ENCODE measurements at regions not wholly inside any gene's neighbourhood (a gene's known extent, or its start where the extent isn't known, plus 50 kb on each side); places are given as distances from the start of the nearest gene placed in this dataset.
"Not testable (repeated sequence)": the region's sequence is repeated elsewhere in the genome, so short reads cannot be mapped to it uniquely, and the experiment has no call there.

DNA sequence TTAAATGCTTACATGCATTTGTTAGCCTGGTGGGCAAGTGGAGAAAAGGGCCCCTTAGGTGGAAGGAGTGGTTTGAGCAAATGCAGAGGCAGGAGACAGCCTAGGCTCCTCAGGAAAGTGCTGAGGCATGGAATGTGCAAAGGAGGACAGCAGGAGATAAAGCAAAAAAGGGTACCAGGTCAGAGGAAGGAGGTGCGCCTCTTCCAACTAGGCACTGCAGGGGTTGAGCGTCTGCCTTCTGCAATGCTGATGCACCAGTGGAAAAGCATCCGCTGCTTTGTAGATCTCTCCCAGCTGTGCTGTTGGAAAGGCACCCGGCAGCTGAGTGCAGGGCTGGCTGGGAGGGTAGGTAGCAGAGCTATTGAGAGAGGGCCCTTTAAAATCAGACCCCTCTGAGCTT lies 287.0 kb upstream of the XYLT1 start:
- Histone ChIP-seq H3K4me3 (ENCODE audit: low read depth in 1 of 2, low read length in 2 of 2) (no peak overlapping the region), H3K4me1 (ENCODE audit: control insufficient read depth in 1 of 2, insufficient read depth in 2 of 2, low read length in 2 of 2) (no peaks in the 10 kb centered on the region)

DNA sequence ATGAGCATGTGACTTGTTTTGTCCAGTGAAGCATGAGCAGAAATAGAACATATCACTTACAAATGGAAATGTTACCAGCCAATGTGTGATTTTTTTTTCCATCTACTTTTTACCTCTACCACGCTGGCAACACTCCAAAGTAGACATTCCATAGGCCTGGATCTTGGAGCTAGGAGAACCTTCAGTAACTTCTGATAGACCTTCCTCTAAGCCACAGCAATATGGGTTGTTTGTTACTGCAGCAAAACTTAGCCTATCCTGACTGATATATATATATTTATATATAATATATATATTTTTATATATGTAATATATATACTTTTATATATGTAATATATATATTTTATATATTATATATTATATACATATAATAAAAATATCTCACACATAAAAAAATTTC lies 284.4 kb upstream of the XYLT1 start:
- no peaks in the 10 kb centered on the region for H3K36me3 ChIP-seq (ENCODE audit: control insufficient read depth in 1 of 2, insufficient read depth in 2 of 2, low read length in 2 of 2)
- no peaks in the 10 kb centered on the region for H3K27me3 ChIP-seq (ENCODE audit: low read depth, low read length)
- no peak overlapping the region for H3K4me3 ChIP-seq (ENCODE audit: low read depth in 1 of 2, low read length in 2 of 2)
- no peaks in the 10 kb centered on the region for H3K4me1 ChIP-seq (ENCODE audit: control insufficient read depth in 1 of 2, insufficient read depth in 2 of 2, low read length in 2 of 2)
- H3K9me3 ChIP-seq (ENCODE audit: control insufficient read depth in 1 of 2, low read length in 2 of 2) = peaks cover 0 to 3% of the 10 kb centered on the region in 2 donors
- no peak overlapping the region for H3K27ac ChIP-seq (ENCODE audit: low read length)

More for the DNA sequence above, 287.0 kb upstream of the XYLT1 start:
- Histone ChIP-seq H3K36me3 (ENCODE audit: control insufficient read depth in 1 of 2, insufficient read depth in 2 of 2, low read length in 2 of 2) (no peaks in the 10 kb centered on the region), H3K9me3 (ENCODE audit: control insufficient read depth in 1 of 2, low read length in 2 of 2) (peaks cover 0 to 3% of the 10 kb centered on the region in 2 donors), H3K27ac (ENCODE audit: low read length) (no peak overlapping the region), H3K27me3 (ENCODE audit: low read depth, low read length) (no peaks in the 10 kb centered on the region)

DNA sequence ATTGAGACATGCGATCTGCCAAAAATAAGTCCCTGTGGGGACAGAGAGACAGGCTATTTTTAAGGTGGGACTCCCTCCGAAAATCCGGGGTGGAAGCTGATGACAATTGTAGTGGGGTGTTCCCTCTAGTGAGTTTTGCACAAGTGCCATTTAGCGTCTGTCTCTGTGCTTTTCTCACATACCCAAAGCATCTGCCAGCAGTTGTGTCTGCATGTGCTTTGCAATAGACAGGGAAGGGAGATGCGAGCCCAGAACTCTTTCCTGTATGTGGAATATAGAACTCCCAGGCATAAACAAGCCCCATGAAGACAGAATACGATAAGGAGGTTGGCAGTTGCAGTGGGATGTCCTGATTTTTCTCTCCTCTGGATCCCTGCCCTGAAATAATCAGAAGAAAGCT lies 282.7 kb upstream of the XYLT1 start:
- H3K36me3 ChIP-seq (ENCODE audit: control insufficient read depth in 1 of 2, insufficient read depth in 2 of 2, low read length in 2 of 2) = no peaks in the 10 kb centered on the region
- no peak overlapping the region for H3K27ac ChIP-seq (ENCODE audit: low read length)
- H3K9me3 ChIP-seq (ENCODE audit: control insufficient read depth in 1 of 2, low read length in 2 of 2) = peaks cover 0 to 3% of the 10 kb centered on the region in 2 donors
- H3K4me1 ChIP-seq (ENCODE audit: control insufficient read depth in 1 of 2, insufficient read depth in 2 of 2, low read length in 2 of 2) = no peaks in the 10 kb centered on the region
- H3K4me3 ChIP-seq (ENCODE audit: low read depth in 1 of 2, low read length in 2 of 2) = no peak overlapping the region
- H3K27me3 ChIP-seq (ENCODE audit: low read depth, low read length) = no peaks in the 10 kb centered on the region

DNA sequence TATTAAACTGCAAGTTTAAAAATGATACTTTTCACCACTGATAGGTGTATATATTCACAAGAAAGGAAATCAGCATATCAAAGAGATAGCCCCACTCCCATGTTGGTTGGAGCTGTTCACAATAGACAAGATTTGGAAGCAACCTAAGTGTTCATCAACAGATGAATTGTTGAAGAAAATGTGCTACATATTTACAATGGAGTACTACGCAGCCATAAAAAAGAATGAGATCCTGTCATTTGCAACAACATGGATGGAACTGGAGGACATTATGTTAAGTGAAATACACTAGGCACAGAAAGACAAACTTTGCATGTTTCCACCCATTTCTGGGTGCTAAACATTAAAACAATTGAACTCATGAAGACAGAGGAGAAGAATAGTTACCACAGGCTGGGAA lies 278.9 kb upstream of the XYLT1 start:
- H3K4me3 ChIP-seq (ENCODE audit: low read depth in 1 of 2, low read length in 2 of 2) = no peak overlapping the region
- H3K27me3 ChIP-seq (ENCODE audit: low read depth, low read length) = no peaks in the 10 kb centered on the region
- no peak overlapping the region for H3K27ac ChIP-seq (ENCODE audit: low read length)
- no peaks in the 10 kb centered on the region for H3K9me3 ChIP-seq (ENCODE audit: control insufficient read depth in 1 of 2, low read length in 2 of 2)
- H3K4me1 ChIP-seq (ENCODE audit: control insufficient read depth in 1 of 2, insufficient read depth in 2 of 2, low read length in 2 of 2) = no peaks in the 10 kb centered on the region
- no peaks in the 10 kb centered on the region for H3K36me3 ChIP-seq (ENCODE audit: control insufficient read depth in 1 of 2, insufficient read depth in 2 of 2, low read length in 2 of 2)

DNA sequence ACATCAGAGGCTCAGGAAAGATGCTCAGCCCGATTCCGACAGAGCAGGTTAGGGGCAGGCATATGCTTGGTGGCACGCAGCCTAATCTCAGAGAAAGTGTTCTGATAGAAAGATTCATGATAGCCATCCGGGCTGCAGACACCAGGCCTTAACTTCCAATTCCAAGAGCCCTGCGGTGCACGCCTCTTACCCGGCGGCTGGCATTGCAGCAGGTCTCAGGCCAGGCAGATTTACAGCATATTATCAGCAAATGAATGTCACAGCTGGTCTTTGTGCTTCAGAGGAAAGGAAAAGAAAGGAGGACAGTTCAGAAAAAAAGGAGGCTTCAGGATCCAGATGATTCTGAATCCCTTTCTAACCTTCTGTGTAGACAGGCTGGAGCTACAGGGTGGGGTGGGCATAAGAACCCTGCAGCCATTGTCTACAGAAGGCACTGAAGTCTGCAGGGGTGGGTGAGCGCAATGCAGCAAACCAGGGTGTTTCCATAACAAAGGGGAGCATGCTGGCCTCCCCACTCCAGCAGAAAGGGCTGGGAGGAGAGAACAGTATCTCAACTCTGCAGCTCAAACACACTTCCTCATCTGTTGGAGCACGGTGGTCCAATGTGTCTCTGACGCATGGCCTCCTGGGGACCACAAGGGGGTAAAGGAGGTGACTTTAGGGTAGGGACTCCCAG lies 277.4 kb upstream of the XYLT1 start:
- H3K27ac ChIP-seq (ENCODE audit: low read length) = no peak overlapping the region

DNA sequence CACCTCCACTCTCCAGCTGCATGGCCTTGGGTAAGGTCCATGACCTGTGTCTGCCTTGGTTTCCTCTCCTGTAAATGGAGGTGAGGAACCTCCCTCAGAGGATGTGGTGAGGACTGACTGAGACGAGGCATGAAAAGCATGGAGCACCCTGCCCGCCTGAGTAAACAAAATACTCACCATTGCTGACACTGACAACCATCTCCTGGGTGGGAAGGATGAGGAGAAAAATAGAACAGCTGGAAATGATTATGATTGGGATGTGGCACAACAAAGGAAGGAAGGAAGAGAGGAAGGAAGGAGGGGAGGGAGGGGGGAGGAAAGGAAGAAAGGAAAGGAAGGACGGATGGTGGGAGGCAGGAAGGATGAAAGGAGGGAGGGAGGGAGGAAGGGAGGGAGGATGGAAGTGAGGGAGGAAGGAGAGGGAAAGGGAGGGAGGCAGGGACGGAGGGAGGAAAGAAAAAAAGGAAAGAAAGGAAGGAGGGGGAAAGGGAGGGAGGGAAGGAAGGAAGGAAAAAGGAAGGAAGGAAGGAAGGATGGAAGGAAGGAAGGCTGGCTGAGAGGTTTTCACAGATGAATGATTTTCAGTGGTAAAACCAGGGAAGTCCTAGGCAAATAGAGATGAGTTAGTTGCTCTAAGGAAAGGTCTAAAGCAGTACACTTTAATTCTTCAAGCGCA lies 276.5 kb upstream of the XYLT1 start:
- Histone ChIP-seq H3K36me3 (ENCODE audit: control insufficient read depth in 1 of 2, insufficient read depth in 2 of 2, low read length in 2 of 2) (no peaks in the 10 kb centered on the region), H3K27ac (ENCODE audit: low read length) (no peak overlapping the region), H3K4me1 (ENCODE audit: control insufficient read depth in 1 of 2, insufficient read depth in 2 of 2, low read length in 2 of 2) (no peaks in the 10 kb centered on the region), H3K4me3 (ENCODE audit: low read depth in 1 of 2, low read length in 2 of 2) (no peak overlapping the region), H3K27me3 (ENCODE audit: low read depth, low read length) (no peaks in the 10 kb centered on the region), H3K9me3 (ENCODE audit: control insufficient read depth in 1 of 2, low read length in 2 of 2) (no peaks in the 10 kb centered on the region)

More for the DNA sequence above, 277.4 kb upstream of the XYLT1 start:
- no peak overlapping the region for H3K4me3 ChIP-seq (ENCODE audit: low read depth in 1 of 2, low read length in 2 of 2)
- no peaks in the 10 kb centered on the region for H3K9me3 ChIP-seq (ENCODE audit: control insufficient read depth in 1 of 2, low read length in 2 of 2)
- H3K27me3 ChIP-seq (ENCODE audit: low read depth, low read length) = no peaks in the 10 kb centered on the region
- no peaks in the 10 kb centered on the region for H3K4me1 ChIP-seq (ENCODE audit: control insufficient read depth in 1 of 2, insufficient read depth in 2 of 2, low read length in 2 of 2)
- no peaks in the 10 kb centered on the region for H3K36me3 ChIP-seq (ENCODE audit: control insufficient read depth in 1 of 2, insufficient read depth in 2 of 2, low read length in 2 of 2)

DNA sequence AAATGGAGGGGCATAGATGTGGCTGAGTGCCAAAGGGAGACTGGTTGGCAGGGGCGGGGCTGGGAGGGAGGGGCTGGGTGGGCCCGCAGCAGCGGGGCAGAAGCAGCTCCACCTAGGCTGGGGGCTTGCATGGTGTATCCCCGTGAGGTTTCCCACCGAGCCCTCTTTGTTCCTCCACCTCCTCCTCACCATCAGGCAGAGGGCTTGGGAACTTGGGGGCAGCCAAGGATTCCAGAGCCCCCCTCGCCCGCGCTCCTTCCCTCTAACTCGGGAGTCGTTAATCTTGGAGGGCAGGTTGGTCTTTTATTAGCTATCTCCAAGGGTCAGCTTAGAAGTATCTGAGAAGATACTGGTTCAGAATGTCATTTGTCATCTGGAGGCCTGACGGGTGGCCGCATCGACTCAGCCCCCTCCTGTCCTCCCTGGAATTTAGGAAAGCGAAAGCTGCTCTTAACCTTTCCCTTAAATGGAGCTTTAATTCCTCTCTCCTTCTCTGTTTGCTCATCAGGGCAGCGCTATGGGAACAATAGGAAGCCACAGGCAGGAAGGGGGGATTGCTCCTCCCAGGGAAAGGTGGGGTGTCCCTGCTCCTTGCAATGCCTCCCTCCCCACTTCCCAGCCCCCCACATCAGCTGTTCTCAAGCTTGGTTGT lies 274.3 kb upstream of the XYLT1 start:
- no peaks in the 10 kb centered on the region for H3K27me3 ChIP-seq (ENCODE audit: low read depth, low read length)

DNA sequence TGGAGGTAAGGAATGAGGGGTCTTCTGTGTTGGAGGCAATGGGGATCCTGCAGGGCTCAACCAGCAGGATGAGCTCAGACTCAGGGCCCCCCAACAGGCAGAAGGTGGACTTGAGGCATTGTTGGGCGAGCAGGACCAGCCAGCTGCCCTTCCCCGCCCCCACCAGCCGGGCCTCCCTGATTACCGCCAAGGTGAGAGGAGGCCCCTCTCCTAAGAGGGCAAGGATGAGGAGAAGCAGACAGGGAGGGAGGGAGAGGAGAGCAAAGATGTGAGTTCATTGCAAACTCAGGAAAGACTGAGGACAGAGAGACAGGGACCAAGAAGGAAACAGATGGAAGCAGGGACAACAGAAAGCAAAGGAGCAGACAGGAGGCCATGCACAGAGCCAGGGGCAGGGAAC lies 272.8 kb upstream of the XYLT1 start:
- no peak overlapping the region for H3K27ac ChIP-seq (ENCODE audit: low read length)
- H3K9me3 ChIP-seq (ENCODE audit: control insufficient read depth in 1 of 2, low read length in 2 of 2) = no peaks in the 10 kb centered on the region
- no peaks in the 10 kb centered on the region for H3K4me1 ChIP-seq (ENCODE audit: control insufficient read depth in 1 of 2, insufficient read depth in 2 of 2, low read length in 2 of 2)
- H3K27me3 ChIP-seq (ENCODE audit: low read depth, low read length) = no peaks in the 10 kb centered on the region
- no peaks in the 10 kb centered on the region for H3K36me3 ChIP-seq (ENCODE audit: control insufficient read depth in 1 of 2, insufficient read depth in 2 of 2, low read length in 2 of 2)
- H3K4me3 ChIP-seq (ENCODE audit: low read depth in 1 of 2, low read length in 2 of 2) = no peak overlapping the region

More for the DNA sequence above, 274.3 kb upstream of the XYLT1 start:
- no peaks in the 10 kb centered on the region for H3K9me3 ChIP-seq (ENCODE audit: control insufficient read depth in 1 of 2, low read length in 2 of 2)
- H3K36me3 ChIP-seq (ENCODE audit: control insufficient read depth in 1 of 2, insufficient read depth in 2 of 2, low read length in 2 of 2) = no peaks in the 10 kb centered on the region
- H3K27ac ChIP-seq (ENCODE audit: low read length) = peak overlapping the region; percentile 10
- no peaks in the 10 kb centered on the region for H3K4me1 ChIP-seq (ENCODE audit: control insufficient read depth in 1 of 2, insufficient read depth in 2 of 2, low read length in 2 of 2)
- peak overlapping the region in 1 of 2 donors; percentile 25 for H3K4me3 ChIP-seq (ENCODE audit: low read depth in 1 of 2, low read length in 2 of 2)

DNA sequence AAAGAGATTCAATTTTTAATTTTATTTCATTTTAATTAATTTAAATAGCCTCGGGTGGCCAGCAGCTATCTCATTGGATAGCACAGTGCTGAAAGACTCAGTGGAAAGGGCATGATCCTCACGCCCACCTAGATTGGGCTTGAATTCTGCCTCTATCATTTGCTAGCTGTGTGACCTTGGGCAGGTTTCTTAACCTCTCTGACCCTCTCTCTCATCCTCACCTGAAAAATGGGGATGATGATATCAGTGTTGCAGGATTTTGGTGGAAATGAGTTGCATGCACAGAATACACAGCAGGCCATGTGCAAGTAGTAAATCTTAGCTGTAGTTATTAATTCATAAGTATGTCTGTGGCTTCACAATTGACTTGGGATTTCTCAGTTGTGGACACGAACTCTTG lies 272.4 kb upstream of the XYLT1 start:
- no peak overlapping the region for H3K27ac ChIP-seq (ENCODE audit: low read length)
- no peak overlapping the region for H3K4me3 ChIP-seq (ENCODE audit: low read depth in 1 of 2, low read length in 2 of 2)
- no peaks in the 10 kb centered on the region for H3K36me3 ChIP-seq (ENCODE audit: control insufficient read depth in 1 of 2, insufficient read depth in 2 of 2, low read length in 2 of 2)
- no peaks in the 10 kb centered on the region for H3K27me3 ChIP-seq (ENCODE audit: low read depth, low read length)
- H3K4me1 ChIP-seq (ENCODE audit: control insufficient read depth in 1 of 2, insufficient read depth in 2 of 2, low read length in 2 of 2) = no peaks in the 10 kb centered on the region
- H3K9me3 ChIP-seq (ENCODE audit: control insufficient read depth in 1 of 2, low read length in 2 of 2) = no peaks in the 10 kb centered on the region

DNA sequence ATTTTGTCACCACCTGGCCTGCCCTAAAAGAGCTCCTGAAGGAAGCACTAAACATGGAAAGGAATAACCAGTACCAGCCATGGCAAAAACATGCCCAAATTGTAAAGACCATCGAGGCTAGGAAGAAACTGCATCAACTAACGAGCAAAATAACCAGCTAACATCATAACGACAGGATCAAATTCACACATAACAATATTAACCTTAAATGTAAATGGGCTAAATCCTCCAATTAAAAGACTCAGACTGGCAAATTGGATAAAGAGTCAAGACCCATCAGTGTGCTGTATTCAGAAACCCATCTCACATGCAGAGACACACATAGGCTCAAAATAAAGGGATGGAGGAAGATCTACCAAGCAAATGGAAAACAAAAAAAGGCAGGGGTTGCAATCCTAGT lies 264.3 kb upstream of the XYLT1 start:
- not testable (repeated sequence) for H3K4me3 ChIP-seq (ENCODE audit: low read depth in 1 of 2, low read length in 2 of 2); H3K9me3 ChIP-seq (ENCODE audit: control insufficient read depth in 1 of 2, low read length in 2 of 2); H3K27me3 ChIP-seq (ENCODE audit: low read depth, low read length); H3K36me3 ChIP-seq (ENCODE audit: control insufficient read depth in 1 of 2, insufficient read depth in 2 of 2, low read length in 2 of 2); H3K4me1 ChIP-seq (ENCODE audit: control insufficient read depth in 1 of 2, insufficient read depth in 2 of 2, low read length in 2 of 2); H3K27ac ChIP-seq (ENCODE audit: low read length)

DNA sequence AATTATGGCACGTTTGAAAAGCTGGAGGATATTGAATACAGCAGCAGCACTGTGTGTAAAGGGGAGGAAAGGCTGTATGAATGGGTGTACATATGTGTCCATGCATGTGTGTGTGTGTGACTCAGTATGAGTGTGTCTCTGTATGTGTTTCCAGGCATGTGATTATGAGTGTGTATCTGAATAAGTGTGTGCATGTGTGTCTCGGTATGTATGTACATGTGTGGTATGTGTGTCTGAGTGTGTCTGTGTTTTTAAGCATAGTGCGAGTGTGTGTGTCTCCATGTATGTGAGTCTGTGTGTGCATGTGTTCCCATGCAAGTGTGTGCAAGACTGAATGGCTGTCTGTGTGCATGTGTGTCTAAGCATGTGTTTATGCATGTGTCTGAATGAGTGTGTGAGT lies 259.1 kb upstream of the XYLT1 start:
- Histone ChIP-seq H3K27me3 (ENCODE audit: low read depth, low read length) (no peaks in the 10 kb centered on the region), H3K9me3 (ENCODE audit: control insufficient read depth in 1 of 2, low read length in 2 of 2) (peaks cover 0 to 2% of the 10 kb centered on the region in 2 donors), H3K4me3 (ENCODE audit: low read depth in 1 of 2, low read length in 2 of 2) (no peak overlapping the region), H3K36me3 (ENCODE audit: control insufficient read depth in 1 of 2, insufficient read depth in 2 of 2, low read length in 2 of 2) (no peaks in the 10 kb centered on the region), H3K4me1 (ENCODE audit: control insufficient read depth in 1 of 2, insufficient read depth in 2 of 2, low read length in 2 of 2) (no peaks in the 10 kb centered on the region), H3K27ac (ENCODE audit: low read length) (no peak overlapping the region)
